HCT116 (cell line): ENCODE measurements at regions not wholly inside any gene's neighbourhood (a gene's known extent, or its start where the extent isn't known, plus 50 kb on each side); places are given as distances from the start of the nearest gene placed in this dataset.

Experiments
- ATAC-seq: fragments of 200-7000 bp; cut with Tn5 transposase; 2 replicates; pipeline ENCODE4 v1.9.1; 2020; ENCODE audit warnings: mild to moderate bottlenecking, moderate library complexity
- BruUV-seq: library from RNA; stranded (reverse); fragments of 400-500 nt; replicated peaks from 2 replicates; lab custom pipeline; 2021; lab: Mats Ljungman, UMichigan
- CTCF ChIA-PET: fragments of 300-600 bp; sonication (Branson Sonifier 250); formaldehyde crosslinking; loops from one replicate; lab custom pipeline; 2021; ENCODE audit warnings: antibody characterized with exemption; lab: Charles Lee
- POLR2A ChIA-PET: fragments of 300-600, 350-600 bp; sonication (Branson Sonifier 250); formaldehyde crosslinking; loops from one replicate; lab custom pipeline; 2021; ENCODE audit warnings: antibody characterized with exemption; lab: Charles Lee
- RAD21 ChIA-PET, 2 experiments: fragments of 300-600 bp; sonication (Branson Sonifier 250); formaldehyde crosslinking; loops; one replicate each; lab custom pipeline; 2023; ENCODE audit warnings: low total read pairs in 2 of 2; ENCODE audit not compliant: uncharacterized antibody in 2 of 2, unreplicated experiment in 2 of 2, low non-redundant PET in 1 of 2; lab: Charles Lee
- DNase-seq: peaks from one replicate; pipeline ENCODE4 v3.0.0-alpha.2; 2010; ENCODE audit warnings: low read depth, low spot score
- H2AFZ ChIP-seq: fragments of 200-600 bp; shearing (Covaris generic), sonication (generic); 2 replicates; pipeline ENCODE4 v1.6.1; 2017; ENCODE audit warnings: low read depth, mixed run types, mixed read lengths, antibody characterized with exemption, low read length; ENCODE audit not compliant: poor library complexity, severe bottlenecking
- H3K27ac ChIP-seq: 2 replicates; pipeline ENCODE4 v1.5.1; 2012; ENCODE audit warnings: low read depth, low read length
- H3K27me3 ChIP-seq: fragments of 200-600 bp; sonication (generic); 2 replicates; pipeline ENCODE4 v1.6.1; 2016; ENCODE audit warnings: mixed run types, low read length, mixed read lengths; ENCODE audit not compliant: insufficient read depth
- H3K36me3 ChIP-seq, 2 experiments: fragments of 200-500 bp in 1 of 2; fragments of 200-600 bp in 1 of 2; sonication (Bioruptor generic) in 1 of 2; sonication (generic) in 1 of 2; 2 replicates each; pipeline versions ENCODE4 v1.5.1 to v1.6.1; 2014 to 2016; ENCODE audit warnings: low read length in 2 of 2, inconsistent platforms in 1 of 2, mixed read lengths in 1 of 2, mixed run types in 1 of 2; ENCODE audit not compliant: insufficient read depth in 2 of 2, control insufficient read depth in 1 of 2
- H3K4me1 ChIP-seq, 2 experiments: fragments of 200-600 bp in 1 of 2; sonication (generic) in 1 of 2; 2 replicates each; pipeline versions ENCODE4 v1.5.1 to v1.6.1; 2012 to 2017; ENCODE audit warnings: low read length in 2 of 2, inconsistent platforms in 1 of 2, mild to moderate bottlenecking in 1 of 2, mixed read lengths in 1 of 2, mixed run types in 1 of 2, moderate library complexity in 1 of 2; ENCODE audit not compliant: insufficient read depth in 2 of 2, control insufficient read depth in 1 of 2
- H3K4me2 ChIP-seq: fragments of 200-600 bp; sonication (generic); 2 replicates; pipeline ENCODE4 v1.6.1; 2017; ENCODE audit warnings: mixed run types, low read length, mixed read lengths
- H3K4me3 ChIP-seq, 2 experiments: fragments of 200-600 bp in 1 of 2; sonication (generic) in 1 of 2; replicated peaks in 1 of 2; 2 replicates each; pipeline ENCODE4 v1.5.1; 2011 to 2016; ENCODE audit warnings: low read length in 2 of 2, control low read depth in 1 of 2, low read depth in 1 of 2, mild to moderate bottlenecking in 1 of 2, mixed read lengths in 1 of 2, mixed run types in 1 of 2
- H3K79me2 ChIP-seq: fragments of 200-600 bp; sonication (generic); 2 replicates; pipeline ENCODE4 v1.6.1; 2017; ENCODE audit warnings: mild to moderate bottlenecking, mixed run types, low read length, moderate library complexity, mixed read lengths; ENCODE audit not compliant: insufficient read depth
- H3K9ac ChIP-seq: fragments of 200-600 bp; sonication (generic); 2 replicates; pipeline ENCODE4 v1.6.1; 2016; ENCODE audit warnings: low read length, mixed read lengths
- H3K9me2 ChIP-seq: fragments of 200-600 bp; sonication (generic), shearing (Covaris generic); 2 replicates; pipeline ENCODE4 v1.6.1; 2017; ENCODE audit warnings: mixed run types, mild to moderate bottlenecking, moderate library complexity; ENCODE audit not compliant: insufficient read depth
- H3K9me3 ChIP-seq, 2 experiments: fragments of 200-500 bp in 1 of 2; fragments of 200-600 bp in 1 of 2; sonication (Bioruptor generic) in 1 of 2; sonication (generic) in 1 of 2; 2 replicates each; pipeline ENCODE4 v1.6.1; 2014 to 2017; ENCODE audit warnings: low read length in 2 of 2, mixed read lengths in 2 of 2, inconsistent platforms in 1 of 2, low read depth in 1 of 2, mild to moderate bottlenecking in 1 of 2, mixed run types in 1 of 2, moderate library complexity in 1 of 2; ENCODE audit not compliant: control insufficient read depth in 1 of 2, insufficient read depth in 1 of 2
- H4K20me1 ChIP-seq: fragments of 200-600 bp; sonication (generic), shearing (Covaris generic); 2 replicates; pipeline ENCODE4 v1.6.1; 2017; ENCODE audit warnings: mixed run types, mild to moderate bottlenecking, moderate library complexity; ENCODE audit not compliant: insufficient read depth
- ATF3 ChIP-seq: IDR thresholded peaks from 2 replicates; pipeline ENCODE4 v1.6.1; 2012
- CEBPB ChIP-seq: IDR thresholded peaks from 2 replicates; pipeline ENCODE4 v1.6.1; 2012; ENCODE audit warnings: low read depth
- EZH2 ChIP-seq: fragments of 200-600 bp; sonication (generic); IDR thresholded peaks from 2 replicates; pipeline ENCODE4 v1.6.1; 2017; ENCODE audit warnings: antibody characterized with exemption, mixed run types
- EZH2phosphoT487 ChIP-seq: fragments of 200-600 bp; IDR thresholded peaks from 2 replicates; pipeline ENCODE4 v1.6.1; 2018; ENCODE audit warnings: antibody characterized with exemption, borderline replicate concordance
- JUND ChIP-seq: IDR thresholded peaks from 2 replicates; pipeline ENCODE4 v1.6.1; 2012
- POLR2A ChIP-seq: IDR thresholded peaks from 2 replicates; pipeline ENCODE4 v1.7.0; 2011; ENCODE audit warnings: borderline replicate concordance; ENCODE audit not compliant: insufficient read depth, insufficient read length; ENCODE audit errors: extremely low read depth
- REST ChIP-seq: IDR thresholded peaks from 2 replicates; pipeline ENCODE4 v1.6.1; 2012; ENCODE audit warnings: low read depth
- SIN3A ChIP-seq: IDR thresholded peaks from 2 replicates; pipeline ENCODE4 v1.6.1; 2012; ENCODE audit warnings: low read depth
- SP1 ChIP-seq: IDR thresholded peaks from 2 replicates; pipeline ENCODE4 v1.6.1; 2012; ENCODE audit warnings: low read depth
- ZFX ChIP-seq: fragments of 450-650 bp; IDR thresholded peaks from 2 replicates; pipeline ENCODE4 v1.6.1; 2017
- ZNF274 ChIP-seq: fragments of 200-500 bp; sonication (Bioruptor generic); IDR thresholded peaks from 2 replicates; pipeline ENCODE4 v1.6.1; 2014; ENCODE audit warnings: mild to moderate bottlenecking, low read depth, low read length, inconsistent platforms
- intact Hi-C: fragments of 100-400 bp; cut with micrococcal nuclease; formaldehyde crosslinking; loops from 2 replicates; pipeline ENCODE4 v1.10.0; 2022

DNA sequence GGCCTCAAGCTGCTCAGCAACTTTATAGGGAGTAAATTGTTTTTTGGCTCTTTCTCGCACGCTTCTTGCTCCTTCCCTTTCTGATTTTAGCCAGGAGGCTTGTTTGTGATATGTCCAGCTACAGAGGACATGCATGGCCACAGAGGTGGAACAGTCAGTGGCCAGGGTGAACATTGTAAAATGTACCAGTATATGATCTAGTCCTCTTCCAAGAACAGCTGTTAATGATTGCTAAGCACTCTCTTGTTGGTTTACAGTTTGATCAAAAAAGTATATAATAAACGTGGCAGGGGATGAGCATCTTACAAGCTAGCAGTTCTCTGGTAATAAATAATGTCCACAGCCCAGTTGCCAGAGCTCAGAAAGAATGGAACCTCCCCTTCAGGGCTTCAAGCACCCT lies 461.7 kb upstream of the DYNLRB2 start:
- no TSS peak for BruUV-seq
- Histone ChIP-seq H3K4me1 (no peaks in the 10 kb centered on the region), H3K4me3 (no peak overlapping the region), H3K9ac (no peak overlapping the region), H2AFZ (no peak overlapping the region), H3K4me2 (no peak overlapping the region), H3K9me3 (peaks cover 46 to 60% of the 10 kb centered on the region in 2 experiments; a peak in 2 of 4 replicates), H3K27me3 (no peaks in the 10 kb centered on the region), H3K27ac (no peak overlapping the region), H3K36me3 (no peaks in the 10 kb centered on the region), H4K20me1 (no peaks in the 10 kb centered on the region), H3K9me2 (no peaks in the 10 kb centered on the region)
- RAD21 ChIA-PET, result no interaction called here
- POLR2A ChIA-PET, result no interaction called here
- DNase-seq, result no peak
- CTCF ChIA-PET, result no interaction called here
- ATAC-seq, result no peak
- intact Hi-C loops, result no loop called here
- no peak for TF ChIP-seq POLR2A
- no peak for TF ChIP-seq CEBPB
- TF ChIP-seq EZH2, result no peak
- no peak for TF ChIP-seq ZFX
- no peak for TF ChIP-seq SP1
- no peak for TF ChIP-seq SIN3A
- TF ChIP-seq ATF3, result no peak
- no peak for TF ChIP-seq REST
- TF ChIP-seq JUND, result no peak
- no peak for TF ChIP-seq EZH2phosphoT487
- TF ChIP-seq ZNF274, result no peak
- TF ChIP-seq, all 23 proteins: peak for 0
- H3K79me2 ChIP-seq, result no peaks in the 10 kb centered on the region
